ENCODE measurements at regions not wholly inside any gene's neighbourhood (a gene's known extent, or its start where the extent isn't known, plus 50 kb on each side); places are given as distances from the start of the nearest gene placed in this dataset.
"Not testable (repeated sequence)": the region's sequence is repeated elsewhere in the genome, so short reads cannot be mapped to it uniquely, and the experiment has no call there.

DNA sequence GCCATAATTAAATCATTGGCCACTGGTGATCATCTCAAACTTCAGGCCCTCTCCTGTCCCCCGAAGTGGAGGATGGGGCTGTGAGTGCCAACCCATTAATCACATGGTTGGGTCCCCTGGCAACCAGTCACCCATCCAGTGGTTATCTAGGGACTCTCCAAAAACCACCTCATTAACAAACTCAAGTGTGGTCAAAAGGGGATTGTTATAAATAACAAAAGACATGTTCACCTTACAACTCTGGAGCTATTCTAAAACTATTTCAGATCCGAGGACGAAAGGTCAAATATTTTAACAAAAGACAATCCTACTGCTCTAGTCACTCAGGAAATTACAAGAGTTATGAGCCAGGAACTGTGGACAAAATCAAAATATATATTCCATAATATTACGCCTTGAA lies 60.0 kb upstream of the PRNP start:
- Histone ChIP-seq H3K4me1 (no peaks in the 10 kb centered on the region), H3K9me3 (no peaks in the 10 kb centered on the region), H3K4me3 (no peak overlapping the region), H3K27me3 (no peaks in the 10 kb centered on the region), H3K27ac (no peak overlapping the region), H3K36me3 (ENCODE audit: low read depth, missing control alignments) (no peaks in the 10 kb centered on the region)
- intact Hi-C loops (cut with DNase I; ENCODE audit: low total_unique reads): no loop called here
- TF ChIP-seq POLR2A (IDR thresholded peaks at IDR 0.05): no peak
- TF ChIP-seq, protein P1, sequence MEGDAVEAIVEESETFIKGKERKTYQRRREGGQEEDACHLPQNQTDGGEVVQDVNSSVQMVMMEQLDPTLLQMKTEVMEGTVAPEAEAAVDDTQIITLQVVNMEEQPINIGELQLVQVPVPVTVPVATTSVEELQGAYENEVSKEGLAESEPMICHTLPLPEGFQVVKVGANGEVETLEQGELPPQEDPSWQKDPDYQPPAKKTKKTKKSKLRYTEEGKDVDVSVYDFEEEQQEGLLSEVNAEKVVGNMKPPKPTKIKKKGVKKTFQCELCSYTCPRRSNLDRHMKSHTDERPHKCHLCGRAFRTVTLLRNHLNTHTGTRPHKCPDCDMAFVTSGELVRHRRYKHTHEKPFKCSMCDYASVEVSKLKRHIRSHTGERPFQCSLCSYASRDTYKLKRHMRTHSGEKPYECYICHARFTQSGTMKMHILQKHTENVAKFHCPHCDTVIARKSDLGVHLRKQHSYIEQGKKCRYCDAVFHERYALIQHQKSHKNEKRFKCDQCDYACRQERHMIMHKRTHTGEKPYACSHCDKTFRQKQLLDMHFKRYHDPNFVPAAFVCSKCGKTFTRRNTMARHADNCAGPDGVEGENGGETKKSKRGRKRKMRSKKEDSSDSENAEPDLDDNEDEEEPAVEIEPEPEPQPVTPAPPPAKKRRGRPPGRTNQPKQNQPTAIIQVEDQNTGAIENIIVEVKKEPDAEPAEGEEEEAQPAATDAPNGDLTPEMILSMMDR (IDR thresholded peaks at IDR 0.05): no peak
- DNase-seq: no peak
- 90% methylated on average over 4 of the region's 4 CpGs for WGBS, 2 donors

DNA sequence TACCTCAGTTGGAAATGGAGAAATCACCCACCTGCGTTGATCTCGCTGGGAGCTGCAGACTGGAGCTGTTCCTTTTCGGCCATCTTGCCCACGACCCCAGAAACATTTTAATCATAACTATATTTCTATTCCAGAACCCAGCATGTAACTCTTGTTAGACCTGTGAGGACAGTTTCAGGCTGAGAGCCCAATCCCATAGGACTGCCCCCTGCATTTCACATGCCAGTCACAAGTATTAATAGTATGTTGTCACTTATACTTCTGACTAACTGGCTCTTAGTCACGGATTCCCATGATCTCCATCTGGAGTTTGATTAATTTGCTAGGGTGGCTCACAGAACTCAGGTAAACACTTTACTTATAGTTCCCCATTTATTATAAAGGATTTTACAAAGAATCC lies 60.6 kb upstream of the PRNP start:
- Histone ChIP-seq H3K4me1 (no peaks in the 10 kb centered on the region), H3K9me3 (no peaks in the 10 kb centered on the region), H3K27ac (no peak overlapping the region), H3K36me3 (ENCODE audit: low read depth, missing control alignments) (no peaks in the 10 kb centered on the region), H3K4me3 (no peak overlapping the region), H3K27me3 (no peaks in the 10 kb centered on the region)
- 94 to 96% methylated on average over 5 of the region's 5 CpGs for WGBS, 2 donors
- intact Hi-C loops (cut with DNase I; ENCODE audit: low total_unique reads): no loop called here
- no peak for DNase-seq
- TF ChIP-seq POLR2A (IDR thresholded peaks at IDR 0.05): no peak
- TF ChIP-seq, protein P1 (IDR thresholded peaks at IDR 0.05): no peak

DNA sequence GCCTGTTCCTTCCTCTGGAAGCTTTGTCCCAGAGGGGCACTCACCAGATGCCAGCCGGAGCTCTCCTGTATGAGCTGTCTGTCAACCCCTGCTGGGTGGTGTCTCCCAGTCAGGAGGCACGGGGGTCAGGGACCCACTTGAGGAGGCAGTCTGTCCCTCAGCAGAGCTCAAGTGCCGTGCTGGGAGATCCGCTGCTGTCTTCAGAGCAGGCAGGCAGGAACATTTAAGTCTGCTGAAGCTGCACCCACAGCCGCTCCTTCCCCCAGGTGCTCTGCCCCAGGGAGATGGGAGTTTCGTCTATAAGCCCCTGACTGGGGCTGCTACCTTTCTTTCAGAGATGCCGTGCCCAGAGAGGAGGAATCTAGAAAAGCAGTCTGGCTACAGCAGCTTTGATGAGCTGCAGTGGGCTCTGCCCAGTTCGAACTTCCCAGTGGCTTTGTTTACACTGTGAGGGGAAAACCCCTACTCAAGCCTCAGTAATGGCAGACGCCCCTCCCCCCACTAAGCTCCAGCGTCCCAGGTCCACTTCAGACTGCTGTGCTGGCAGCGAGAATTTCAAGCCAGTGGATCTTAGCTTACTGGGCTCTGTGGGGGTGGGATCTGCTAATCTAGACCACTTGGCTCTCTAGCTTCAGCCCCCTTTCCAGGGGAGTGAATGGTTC lies 61.5 kb upstream of the PRNP start:
- H3K4me3 ChIP-seq; H3K9me3 ChIP-seq; DNase-seq; H3K27ac ChIP-seq; H3K27me3 ChIP-seq; H3K36me3 ChIP-seq (ENCODE audit: low read depth, missing control alignments); intact Hi-C loops (cut with DNase I; ENCODE audit: low total_unique reads); H3K4me1 ChIP-seq: not testable (repeated sequence)
- WGBS, 2 donors: 80 to 86% methylated on average over 11 of the region's 11 CpGs

DNA sequence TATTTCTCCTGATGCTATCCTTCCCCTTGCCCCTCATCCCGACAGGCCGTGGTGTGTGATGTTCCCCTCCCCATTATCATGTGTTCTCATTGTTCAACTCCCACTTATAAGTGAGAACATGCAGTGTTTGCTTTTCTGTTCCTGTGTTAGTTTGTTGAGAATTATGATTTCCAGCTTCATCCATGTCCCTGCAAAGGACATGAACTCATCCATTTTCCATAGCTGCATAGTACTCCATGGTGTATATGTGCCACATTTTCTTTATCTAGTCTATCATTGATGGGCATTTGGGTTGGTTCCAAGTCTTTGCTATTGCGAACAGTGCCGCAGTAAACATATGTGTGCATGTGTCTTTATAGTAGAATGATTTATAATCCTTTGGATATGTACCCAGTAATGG lies 67.1 kb upstream of the PRNP start:
- WGBS, 2 donors: 83 to 87% methylated on average over 4 of the region's 4 CpGs
- H3K36me3 ChIP-seq (ENCODE audit: low read depth, missing control alignments); H3K9me3 ChIP-seq; H3K27me3 ChIP-seq; H3K27ac ChIP-seq; intact Hi-C loops (cut with DNase I; ENCODE audit: low total_unique reads); DNase-seq; H3K4me3 ChIP-seq: not testable (repeated sequence)
- H3K4me1 ChIP-seq: peaks cover 12% of the 10 kb centered on the region

DNA sequence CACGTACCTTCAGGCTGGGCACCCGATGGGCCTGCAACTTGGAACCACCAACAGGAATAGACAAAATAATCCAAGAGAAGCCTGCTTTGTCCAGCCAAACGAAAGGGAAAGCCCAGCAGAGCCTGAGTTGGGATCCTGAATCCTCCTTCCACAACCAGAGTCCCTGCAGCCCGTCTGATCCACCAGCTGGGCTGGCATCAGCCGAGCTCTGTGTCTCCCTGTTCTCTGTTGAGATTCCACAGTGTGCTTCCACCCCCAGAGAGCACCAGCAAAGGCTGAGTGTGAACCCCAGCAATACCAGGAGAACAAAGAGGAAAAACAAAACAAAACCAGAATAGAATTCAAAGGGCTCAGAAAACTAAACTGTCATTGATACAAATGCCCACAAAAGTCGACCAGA lies 68.8 kb upstream of the PRNP start:
- Histone ChIP-seq H3K27ac (no peak overlapping the region), H3K4me1 (peaks cover 22% of the 10 kb centered on the region), H3K36me3 (ENCODE audit: low read depth, missing control alignments) (no peaks in the 10 kb centered on the region), H3K27me3 (no peaks in the 10 kb centered on the region), H3K9me3 (no peaks in the 10 kb centered on the region), H3K4me3 (no peak overlapping the region)
- 74 to 93% methylated on average over 6 of the region's 6 CpGs for WGBS, 2 donors
- no peak for DNase-seq
- no peak for TF ChIP-seq POLR2A (IDR thresholded peaks at IDR 0.05)
- TF ChIP-seq, protein P1 (IDR thresholded peaks at IDR 0.05): no peak
- intact Hi-C loops (cut with DNase I; ENCODE audit: low total_unique reads): no loop called here

DNA sequence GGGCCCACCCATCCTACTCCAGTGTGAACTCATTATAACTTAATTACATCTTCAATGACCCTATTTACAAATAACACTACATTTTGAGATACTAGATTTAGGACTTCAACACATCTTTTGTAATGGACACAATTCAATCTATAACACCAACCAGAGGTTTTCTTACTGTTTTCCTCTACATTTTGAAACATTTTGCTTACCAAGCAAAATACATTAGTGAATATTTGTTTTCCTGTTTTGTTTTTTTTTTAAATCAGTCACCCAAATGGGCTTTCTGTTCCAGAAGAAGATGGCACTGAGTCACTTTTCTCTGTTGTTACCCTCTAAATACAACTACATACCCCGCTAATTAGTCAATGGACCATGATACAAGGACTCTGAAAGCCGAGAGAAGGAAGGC lies 69.2 kb upstream of the PRNP start:
- Histone ChIP-seq H3K9me3 (no peaks in the 10 kb centered on the region), H3K36me3 (ENCODE audit: low read depth, missing control alignments) (no peaks in the 10 kb centered on the region), H3K27ac (no peak overlapping the region), H3K4me1 (peaks cover 22% of the 10 kb centered on the region), H3K4me3 (no peak overlapping the region), H3K27me3 (no peaks in the 10 kb centered on the region)
- DNase-seq: no peak
- intact Hi-C loops (cut with DNase I; ENCODE audit: low total_unique reads): no loop called here
- TF ChIP-seq, protein P1 (IDR thresholded peaks at IDR 0.05): no peak
- TF ChIP-seq POLR2A (IDR thresholded peaks at IDR 0.05): no peak
- WGBS, 2 donors: 92% methylated on average over 2 of the region's 2 CpGs
